ENCODE measurements at regions not wholly inside any gene's neighbourhood (a gene's known extent, or its start where the extent isn't known, plus 50 kb on each side); places are given as distances from the start of the nearest gene placed in this dataset.

GRCh38 chr13:100954430-100955305, 280.1 kb upstream of the TMTC4 start:
- H3K36me3 Mint-ChIP-seq (ENCODE audit: insufficient read depth in 1 of 3, low read depth in 3 of 3), result no peaks in the 10 kb centered on the region
- Histone ChIP-seq H3K27ac (ENCODE audit: insufficient read length, low read depth, low read length) (no peak overlapping the region), H4K8ac (replicated peaks; ENCODE audit: insufficient read length, low read depth, low read length) (no peak overlapping the region), H3K56ac (ENCODE audit: insufficient read length, low read depth, low read length) (no peak overlapping the region), H3K79me2 (ENCODE audit: insufficient read depth, low read length) (no peaks in the 10 kb centered on the region), H4K5ac (ENCODE audit: insufficient read length, low read depth, low read length) (no peak overlapping the region), H2BK120ac (ENCODE audit: low read depth, low read length, poor library complexity, severe bottlenecking) (no peak overlapping the region), H3K9me3 (ENCODE audit: control insufficient read depth, low read depth, low read length) (no peaks in the 10 kb centered on the region), H3K23me2 (ENCODE audit: insufficient read length, low read depth, low read length, poor library complexity, severe bottlenecking) (no peaks in the 10 kb centered on the region), H3K14ac (ENCODE audit: insufficient read depth, low read length) (no peak overlapping the region), H2BK12ac (ENCODE audit: insufficient read length, low read depth, low read length) (no peak overlapping the region), H3K4me1 (ENCODE audit: insufficient read depth, low read length) (no peaks in the 10 kb centered on the region), H4K91ac (ENCODE audit: insufficient read length, low read depth, low read length) (no peak overlapping the region), H2BK5ac (ENCODE audit: insufficient read length, low read length) (no peak overlapping the region), H3K18ac (ENCODE audit: insufficient read length, low read depth, low read length) (no peak overlapping the region), H3K79me1 (ENCODE audit: insufficient read depth, low read depth, low read length, poor library complexity, severe bottlenecking) (no peaks in the 10 kb centered on the region), H2AFZ (ENCODE audit: low read length) (no peak overlapping the region), H3T11ph (ENCODE audit: low read length) (no peak overlapping the region), H2BK20ac (ENCODE audit: low read depth, low read length, poor library complexity, severe bottlenecking) (no peak overlapping the region), H4K20me1 (ENCODE audit: control insufficient read depth, insufficient read depth, insufficient read length) (no peaks in the 10 kb centered on the region), H3K23ac (ENCODE audit: insufficient read length, low read depth, low read length) (no peak overlapping the region), H3K9ac (ENCODE audit: extremely low read depth, insufficient read length, low read length) (no peak overlapping the region), H2BK15ac (ENCODE audit: low read depth, low read length) (no peak overlapping the region), H3K4me2 (ENCODE audit: insufficient read depth, insufficient read length, low read length) (no peak overlapping the region), H2AK5ac (ENCODE audit: insufficient read length, low read length) (no peak overlapping the region), H3K27me3 (ENCODE audit: insufficient read depth, low read length) (no peaks in the 10 kb centered on the region), H3K4ac (ENCODE audit: low read depth, low read length) (no peak overlapping the region)
- no peak overlapping the region for H3K27ac Mint-ChIP-seq
- H3K27me3 Mint-ChIP-seq (ENCODE audit: low read depth), result peaks cover 1% of the 10 kb centered on the region
- no peak for DNase-seq
- no peaks in the 10 kb centered on the region for H3K4me1 Mint-ChIP-seq
- TF ChIP-seq CTCF (conservative IDR thresholded peaks at IDR 0.05), result no peak
- WGBS (ENCODE audit: extremely low coverage, insufficient read length, low lambda C conversion rate), result no CpG with 5 or more reads among the region's 9 CpGs
- no peaks in the 10 kb centered on the region; a peak in 2 of 5 replicates for H3K9me3 Mint-ChIP-seq
- H3K4me3 Mint-ChIP-seq, result no peak overlapping the region

Measured in H9 (cell line).